H9 (cell line): ENCODE measurements at regions not wholly inside any gene's neighbourhood (a gene's known extent, or its start where the extent isn't known, plus 50 kb on each side); places are given as distances from the start of the nearest gene placed in this dataset.

ENCODE experiments used
- DNase-seq: peaks from one replicate; pipeline ENCODE4 v3.0.0-alpha.2; 2017
- H2AFZ ChIP-seq: one replicate; pipeline ENCODE4 v1.6.1; 2013; ENCODE audit warnings: mild to moderate bottlenecking, low read length, control low read depth, moderate library complexity
- H2AK5ac ChIP-seq: 2 replicates; pipeline ENCODE4 v1.6.1; 2013; ENCODE audit warnings: low read length, control low read depth, mixed read lengths; ENCODE audit not compliant: insufficient read length
- H2BK120ac ChIP-seq: one replicate; pipeline ENCODE4 v1.6.1; 2013; ENCODE audit warnings: low read depth, mild to moderate bottlenecking, low read length, control low read depth, inconsistent platforms; ENCODE audit not compliant: poor library complexity, severe bottlenecking
- H2BK12ac ChIP-seq: 2 replicates; pipeline ENCODE4 v1.6.1; 2013; ENCODE audit warnings: low read length, control low read depth, mixed read lengths, low read depth; ENCODE audit not compliant: insufficient read length
- H2BK15ac ChIP-seq: 2 replicates; pipeline ENCODE4 v1.6.1; 2013; ENCODE audit warnings: low read depth, low read length, control low read depth
- H2BK20ac ChIP-seq: one replicate; pipeline ENCODE4 v1.6.1; 2013; ENCODE audit warnings: low read depth, mild to moderate bottlenecking, low read length, control low read depth, inconsistent platforms; ENCODE audit not compliant: poor library complexity, severe bottlenecking
- H2BK5ac ChIP-seq: 2 replicates; pipeline ENCODE4 v1.6.1; 2013; ENCODE audit warnings: low read length, control low read depth, mixed read lengths; ENCODE audit not compliant: insufficient read length
- H3K14ac ChIP-seq: 2 replicates; pipeline ENCODE4 v1.6.1; 2013; ENCODE audit warnings: low read length, control low read depth; ENCODE audit not compliant: insufficient read depth
- H3K18ac ChIP-seq: 2 replicates; pipeline ENCODE4 v1.6.1; 2013; ENCODE audit warnings: low read depth, mild to moderate bottlenecking, mixed read lengths, low read length, control low read depth; ENCODE audit not compliant: insufficient read length
- H3K23ac ChIP-seq: 2 replicates; pipeline ENCODE4 v1.6.1; 2013; ENCODE audit warnings: low read length, control low read depth, mixed read lengths, low read depth; ENCODE audit not compliant: insufficient read length
- H3K23me2 ChIP-seq: 2 replicates; pipeline ENCODE4 v1.6.1; 2013; ENCODE audit warnings: low read depth, mild to moderate bottlenecking, mixed read lengths, low read length, control low read depth; ENCODE audit not compliant: insufficient read length, poor library complexity, severe bottlenecking
- H3K27ac ChIP-seq: 2 replicates; pipeline ENCODE4 v1.5.1; 2013; ENCODE audit warnings: low read length, control low read depth, mixed read lengths, low read depth; ENCODE audit not compliant: insufficient read length
- H3K27me3 ChIP-seq: 2 replicates; pipeline ENCODE4 v1.6.1; 2013; ENCODE audit warnings: low read length, control low read depth, inconsistent platforms; ENCODE audit not compliant: insufficient read depth
- H3K4ac ChIP-seq: 2 replicates; pipeline ENCODE4 v1.6.1; 2013; ENCODE audit warnings: low read depth, mild to moderate bottlenecking, control low read depth, inconsistent platforms, low read length, moderate library complexity
- H3K4me1 ChIP-seq: 2 replicates; pipeline ENCODE4 v1.6.1; 2013; ENCODE audit warnings: low read length, control low read depth, inconsistent platforms; ENCODE audit not compliant: insufficient read depth
- H3K4me2 ChIP-seq: 2 replicates; pipeline ENCODE4 v1.6.1; 2013; ENCODE audit warnings: low read length, control low read depth, mixed read lengths; ENCODE audit not compliant: insufficient read length, insufficient read depth
- H3K56ac ChIP-seq: 2 replicates; pipeline ENCODE4 v1.6.1; 2013; ENCODE audit warnings: low read depth, mild to moderate bottlenecking, mixed read lengths, low read length, control low read depth; ENCODE audit not compliant: insufficient read length
- H3K79me1 ChIP-seq: 2 replicates; pipeline ENCODE4 v1.6.1; 2013; ENCODE audit warnings: low read depth, mild to moderate bottlenecking, moderate library complexity, low read length, control low read depth, inconsistent platforms; ENCODE audit not compliant: insufficient read depth, poor library complexity, severe bottlenecking
- H3K79me2 ChIP-seq: 2 replicates; pipeline ENCODE4 v1.6.1; 2013; ENCODE audit warnings: low read length, control low read depth, inconsistent platforms; ENCODE audit not compliant: insufficient read depth
- H3K9ac ChIP-seq: 2 replicates; pipeline ENCODE4 v1.6.1; 2013; ENCODE audit warnings: low read length, control low read depth, mixed read lengths; ENCODE audit not compliant: insufficient read length; ENCODE audit errors: extremely low read depth
- H3K9me3 ChIP-seq: one replicate; pipeline ENCODE4 v1.6.1; 2013; ENCODE audit warnings: low read depth, low read length, inconsistent platforms; ENCODE audit not compliant: control insufficient read depth
- H3T11ph ChIP-seq: one replicate; pipeline ENCODE4 v1.6.1; 2013; ENCODE audit warnings: mild to moderate bottlenecking, low read length, control low read depth, inconsistent platforms
- H4K20me1 ChIP-seq: one replicate; pipeline ENCODE4 v1.6.1; 2013; ENCODE audit not compliant: control insufficient read depth, insufficient read length, insufficient read depth
- H4K5ac ChIP-seq: 2 replicates; pipeline ENCODE4 v1.6.1; 2013; ENCODE audit warnings: low read depth, mild to moderate bottlenecking, mixed read lengths, low read length, control low read depth; ENCODE audit not compliant: insufficient read length
- H4K8ac ChIP-seq: replicated peaks from 2 replicates; pipeline ENCODE4 v1.6.1; 2013; ENCODE audit warnings: low read length, control low read depth, mixed read lengths, low read depth; ENCODE audit not compliant: insufficient read length
- H4K91ac ChIP-seq: 2 replicates; pipeline ENCODE4 v1.6.1; 2013; ENCODE audit warnings: low read depth, mild to moderate bottlenecking, moderate library complexity, mixed read lengths, low read length, control low read depth; ENCODE audit not compliant: insufficient read length
- H3K27ac Mint-ChIP-seq, 3 experiments: 2 replicates in 2 of 3; 3 replicates in 1 of 3; pipeline ENCODE4 v1.8.0; 2020 to 2021; ENCODE audit warnings: mixed read lengths in 3 of 3, mild to moderate bottlenecking in 1 of 3, moderate library complexity in 1 of 3
- H3K27me3 Mint-ChIP-seq: 2 replicates; pipeline ENCODE4 v1.8.0; 2021; ENCODE audit warnings: low read depth, mild to moderate bottlenecking, moderate library complexity, mixed read lengths
- H3K36me3 Mint-ChIP-seq, 3 experiments: 2 replicates in 2 of 3; 3 replicates in 1 of 3; pipeline ENCODE4 v1.8.0; 2020 to 2021; ENCODE audit warnings: low read depth in 3 of 3, mixed read lengths in 3 of 3; ENCODE audit not compliant: insufficient read depth in 1 of 3
- H3K4me1 Mint-ChIP-seq, 2 experiments: 2 replicates each; pipeline ENCODE4 v1.8.0; 2020; ENCODE audit warnings: mixed read lengths in 2 of 2
- H3K4me3 Mint-ChIP-seq, 2 experiments: 2 replicates in 1 of 2; 3 replicates in 1 of 2; pipeline ENCODE4 v1.8.0; 2020 to 2021; ENCODE audit warnings: mild to moderate bottlenecking in 2 of 2, mixed read lengths in 2 of 2, moderate library complexity in 1 of 2
- H3K9me3 Mint-ChIP-seq, 2 experiments: 2 replicates in 1 of 2; 3 replicates in 1 of 2; pipeline ENCODE4 v1.8.0; 2020; ENCODE audit warnings: mild to moderate bottlenecking in 2 of 2, mixed read lengths in 2 of 2, moderate library complexity in 1 of 2
- TF ChIP-seq, protein P1 (sequence below): fragments of 200-600 bp; sonication (generic); conservative IDR thresholded peaks from 3 replicates; pipeline ENCODE4 v1.8.0; 2021; ENCODE audit warnings: antibody characterized with exemption, mild to moderate bottlenecking

- H3K27ac ChIP-seq, result no peak overlapping the region
- H2BK120ac ChIP-seq, result no peak overlapping the region
These were observed 908.3 kb downstream of the KCNMA1 start for GRCh38 chr10:76729346-76729745.

More at GRCh38 chr10:76729346-76729745, 908.3 kb downstream of the KCNMA1 start:
- no peaks in the 10 kb centered on the region for H3K79me1 ChIP-seq
- no peak overlapping the region for H3K23ac ChIP-seq
- H2BK5ac ChIP-seq, result no peak overlapping the region
- H3K4me1 ChIP-seq, result no peaks in the 10 kb centered on the region
- H2BK15ac ChIP-seq, result no peak overlapping the region
- H3K27ac Mint-ChIP-seq, result no peak overlapping the region
- no peak overlapping the region for H3K4me2 ChIP-seq
- TF ChIP-seq, protein P1, sequence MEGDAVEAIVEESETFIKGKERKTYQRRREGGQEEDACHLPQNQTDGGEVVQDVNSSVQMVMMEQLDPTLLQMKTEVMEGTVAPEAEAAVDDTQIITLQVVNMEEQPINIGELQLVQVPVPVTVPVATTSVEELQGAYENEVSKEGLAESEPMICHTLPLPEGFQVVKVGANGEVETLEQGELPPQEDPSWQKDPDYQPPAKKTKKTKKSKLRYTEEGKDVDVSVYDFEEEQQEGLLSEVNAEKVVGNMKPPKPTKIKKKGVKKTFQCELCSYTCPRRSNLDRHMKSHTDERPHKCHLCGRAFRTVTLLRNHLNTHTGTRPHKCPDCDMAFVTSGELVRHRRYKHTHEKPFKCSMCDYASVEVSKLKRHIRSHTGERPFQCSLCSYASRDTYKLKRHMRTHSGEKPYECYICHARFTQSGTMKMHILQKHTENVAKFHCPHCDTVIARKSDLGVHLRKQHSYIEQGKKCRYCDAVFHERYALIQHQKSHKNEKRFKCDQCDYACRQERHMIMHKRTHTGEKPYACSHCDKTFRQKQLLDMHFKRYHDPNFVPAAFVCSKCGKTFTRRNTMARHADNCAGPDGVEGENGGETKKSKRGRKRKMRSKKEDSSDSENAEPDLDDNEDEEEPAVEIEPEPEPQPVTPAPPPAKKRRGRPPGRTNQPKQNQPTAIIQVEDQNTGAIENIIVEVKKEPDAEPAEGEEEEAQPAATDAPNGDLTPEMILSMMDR, result no peak
- H3K9me3 Mint-ChIP-seq, result peaks cover 7 to 17% of the 10 kb centered on the region in 2 experiments; a peak in 4 of 5 replicates
- H3K4ac ChIP-seq, result no peak overlapping the region
- no peak overlapping the region for H3K9ac ChIP-seq
- H3K56ac ChIP-seq, result no peak overlapping the region
- H3K23me2 ChIP-seq, result no peaks in the 10 kb centered on the region
- H3K9me3 ChIP-seq, result no peaks in the 10 kb centered on the region
- H3K4me3 Mint-ChIP-seq, result no peak overlapping the region
- no peak overlapping the region for H3K18ac ChIP-seq
- H3K27me3 Mint-ChIP-seq, result peaks cover 4% of the 10 kb centered on the region
- peaks cover 4 to 8% (median 5%) of the 10 kb centered on the region in 3 experiments; a peak in 4 of 7 replicates for H3K36me3 Mint-ChIP-seq
- no peak overlapping the region for H2BK20ac ChIP-seq
- no peak overlapping the region for H2AFZ ChIP-seq
- H2BK12ac ChIP-seq, result no peak overlapping the region
- H2AK5ac ChIP-seq, result no peak overlapping the region
- no peaks in the 10 kb centered on the region for H4K20me1 ChIP-seq
- H4K5ac ChIP-seq, result no peak overlapping the region
- no peaks in the 10 kb centered on the region for H3K79me2 ChIP-seq
- H4K91ac ChIP-seq, result no peak overlapping the region
- no peak overlapping the region for H3T11ph ChIP-seq
- DNase-seq, result no peak
- no peaks in the 10 kb centered on the region for H3K4me1 Mint-ChIP-seq
- no peak overlapping the region for H3K14ac ChIP-seq
- H3K27me3 ChIP-seq, result no peaks in the 10 kb centered on the region
- H4K8ac ChIP-seq, result no peak overlapping the region
